ENCODE measurements at regions not wholly inside any gene's neighbourhood (a gene's known extent, or its start where the extent isn't known, plus 50 kb on each side); places are given as distances from the start of the nearest gene placed in this dataset.

DNA sequence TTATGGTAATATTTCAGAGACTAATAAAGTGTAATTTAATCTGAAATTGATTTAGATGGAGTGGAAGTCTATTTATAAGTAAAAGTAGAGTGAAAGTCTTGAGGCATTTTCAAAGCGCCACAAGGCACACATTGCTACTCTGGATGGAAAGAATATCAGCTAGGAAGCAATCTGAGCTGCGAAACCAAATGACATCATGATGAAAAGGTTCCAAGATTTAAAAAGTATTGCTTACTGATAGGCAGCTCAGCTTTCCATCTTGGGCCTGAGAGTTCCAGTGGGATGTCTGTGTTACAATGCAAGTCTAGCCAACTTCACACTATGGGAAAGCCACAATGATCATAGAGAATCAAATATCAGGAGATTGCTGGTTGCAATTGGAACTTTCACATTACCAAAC, 126.9 kb upstream of the VGLL2 start:
- no peak for TF ChIP-seq CTCF (IDR thresholded peaks at IDR 0.05)
- no peak for TF ChIP-seq ZFX (IDR thresholded peaks at IDR 0.05; ENCODE audit: borderline replicate concordance)
- H3K27ac ChIP-seq = no peak overlapping the region

DNA sequence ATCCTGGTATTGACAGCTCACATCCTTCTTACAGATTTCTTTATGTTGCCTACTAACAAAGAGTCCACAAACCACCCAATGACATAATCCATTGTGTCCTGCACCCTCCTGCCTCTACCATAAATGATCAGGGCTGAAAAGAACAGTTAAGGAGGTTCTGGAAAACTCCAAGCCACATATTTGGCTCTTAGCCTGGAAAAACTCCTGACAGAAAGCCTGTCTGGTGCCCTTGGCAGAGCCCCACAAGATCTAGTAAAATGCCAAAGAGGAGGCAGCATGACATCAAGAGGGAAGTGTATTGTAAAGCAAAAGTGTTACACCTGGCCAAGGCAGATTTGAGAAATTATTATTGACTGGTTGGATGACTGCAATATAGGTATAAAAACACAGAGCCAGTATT, 126.4 kb upstream of the VGLL2 start:
- no peak for TF ChIP-seq CTCF (IDR thresholded peaks at IDR 0.05)
- H3K27ac ChIP-seq = no peak overlapping the region

GRCh38 chr6:117142142-117142541, 123.2 kb upstream of the VGLL2 start:
- H3K27ac ChIP-seq = no peak overlapping the region
- TF ChIP-seq ZFX (IDR thresholded peaks at IDR 0.05; ENCODE audit: borderline replicate concordance) (no peak), CTCF (IDR thresholded peaks at IDR 0.05) (no peak)

GRCh38 chr6:117142995-117143394, 122.4 kb upstream of the VGLL2 start:
- no peak overlapping the region for H3K27ac ChIP-seq
- no peak for TF ChIP-seq ZFX (IDR thresholded peaks at IDR 0.05; ENCODE audit: borderline replicate concordance)
- TF ChIP-seq CTCF (IDR thresholded peaks at IDR 0.05) = no peak

- TF ChIP-seq CTCF (IDR thresholded peaks at IDR 0.05) (no peak), ZFX (IDR thresholded peaks at IDR 0.05; ENCODE audit: borderline replicate concordance) (no peak)
- H3K27ac ChIP-seq = no peak overlapping the region
These were observed 121.7 kb upstream of the VGLL2 start for GRCh38 chr6:117143647-117144046.

DNA sequence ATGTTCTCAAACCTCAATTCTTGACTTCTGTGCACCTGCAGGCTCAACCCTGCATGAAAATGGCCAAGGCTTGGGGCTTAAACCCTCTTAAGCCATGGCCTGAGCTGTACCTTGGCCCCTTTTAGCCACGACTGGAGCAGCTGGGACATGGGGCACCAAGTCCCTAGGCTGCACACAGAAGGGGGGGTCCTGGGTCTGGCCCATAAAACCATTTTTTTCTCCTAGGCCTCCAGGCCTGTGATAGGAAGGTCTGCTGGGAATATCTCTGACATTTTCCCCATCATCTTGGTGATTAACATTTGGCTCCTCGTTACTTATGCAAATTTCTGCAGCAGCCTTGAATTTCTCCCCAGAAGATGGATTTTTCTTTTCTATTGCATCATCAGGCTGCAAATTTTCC, 119.4 kb upstream of the VGLL2 start:
- TF ChIP-seq CTCF (IDR thresholded peaks at IDR 0.05) = no peak
- no peak for TF ChIP-seq ZFX (IDR thresholded peaks at IDR 0.05; ENCODE audit: borderline replicate concordance)
- H3K27ac ChIP-seq = no peak overlapping the region

GRCh38 chr6:117149324-117149723, 116.0 kb upstream of the VGLL2 start:
- H3K27ac ChIP-seq = no peak overlapping the region
- TF ChIP-seq ZFX (IDR thresholded peaks at IDR 0.05; ENCODE audit: borderline replicate concordance) (no peak), CTCF (IDR thresholded peaks at IDR 0.05) (no peak)

All from 22Rv1 (cell line).